Lung (tissue), 11 donors: ENCODE measurements at regions not wholly inside any gene's neighbourhood (a gene's known extent, or its start where the extent isn't known, plus 50 kb on each side); places are given as distances from the start of the nearest gene placed in this dataset.

Experiments
- ATAC-seq: fragments of 200-7000 bp; cut with Tn5 transposase; one replicate; pipeline ENCODE4 v1.9.1; 2020; ENCODE audit warnings: moderate number of reproducible peaks; ENCODE audit not compliant: insufficient read depth, low FRiP score
- DNase-seq, 3 donors: peaks; one replicate each; pipeline ENCODE4 v3.0.0-alpha.2; 2013 to 2017
- H3K27ac ChIP-seq, 2 donors: one replicate each; pipeline ENCODE4 v1.5.1; 2013; ENCODE audit warnings: mild to moderate bottlenecking in 2 of 2, moderate library complexity in 2 of 2, control low read depth in 1 of 2, inconsistent platforms in 1 of 2, low read depth in 1 of 2, low read length in 1 of 2
- H3K27me3 ChIP-seq, 3 donors: one replicate each; pipeline ENCODE4 v1.5.1; 2013; ENCODE audit warnings: low read length in 2 of 3; ENCODE audit not compliant: control insufficient read depth in 3 of 3, insufficient read depth in 3 of 3
- H3K36me3 ChIP-seq, 4 donors: one replicate each; pipeline ENCODE4 v1.5.1; 2013; ENCODE audit warnings: low read length in 4 of 4, mild to moderate bottlenecking in 1 of 4, moderate library complexity in 1 of 4; ENCODE audit not compliant: control insufficient read depth in 4 of 4, insufficient read depth in 4 of 4
- H3K4me1 ChIP-seq, 5 donors: one replicate each; pipeline ENCODE4 v1.5.1; 2013; ENCODE audit warnings: low read length in 5 of 5, mild to moderate bottlenecking in 2 of 5, moderate library complexity in 1 of 5; ENCODE audit not compliant: control insufficient read depth in 5 of 5, insufficient read depth in 5 of 5
- H3K4me3 ChIP-seq: one replicate; pipeline ENCODE4 v1.5.1; 2013; ENCODE audit warnings: mild to moderate bottlenecking, control low read depth, moderate library complexity
- H3K9ac ChIP-seq, 2 donors: one replicate each; pipeline ENCODE4 v1.5.1; 2013; ENCODE audit warnings: low read length in 2 of 2, control low read depth in 1 of 2; ENCODE audit not compliant: insufficient read depth in 1 of 2
- H3K9me3 ChIP-seq, 4 donors: one replicate each; pipeline ENCODE4 v1.5.1; 2013; ENCODE audit warnings: low read length in 3 of 4, mild to moderate bottlenecking in 1 of 4, moderate library complexity in 1 of 4; ENCODE audit not compliant: control insufficient read depth in 4 of 4, insufficient read depth in 3 of 4
- CTCF ChIP-seq: IDR thresholded peaks from 2 replicates; pipeline ENCODE4 v1.5.1; 2012; ENCODE audit warnings: mild to moderate bottlenecking; ENCODE audit errors: control extremely low read depth, extremely low read depth
- whole genome bisulfite sequencing, 2 donors: extraction: QIAGEN DNeasy Blood & Tissue Kit; methylation state at CpG; one replicate each; pipeline ENCODE4 v1.1.7; 2013; 5-methylcytosine and 5-hydroxymethylcytosine counted together
- donor health status: control.
- donor health status: control.
- donor health status: Bipolar disorder and iron deficiency.
- donor health status: healthy.
- donor health status: DM: yes; HTN: yes; CAD: no.

DNA sequence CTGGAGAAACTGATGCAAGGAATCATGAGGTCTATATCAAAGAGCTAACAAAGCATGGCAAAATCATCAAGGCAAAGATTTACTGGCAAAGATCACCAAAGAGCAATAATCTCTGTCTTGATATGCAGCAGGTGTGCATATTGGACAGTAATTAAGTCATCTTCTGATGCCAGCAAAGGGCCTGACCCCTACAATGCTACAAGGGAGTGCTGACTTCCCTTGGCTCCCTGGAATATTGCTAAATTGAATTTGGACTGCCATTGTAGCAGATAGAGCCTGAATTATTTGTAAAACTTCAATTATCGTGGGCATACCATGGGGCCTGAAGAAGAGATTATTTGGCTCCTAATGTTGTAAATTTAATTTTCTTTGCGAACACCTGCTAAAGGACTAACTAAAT lies 307.9 kb upstream of the SYT1 start:
- H3K9ac ChIP-seq, result no peak overlapping the region
- no peak for ATAC-seq
- no peaks in the 10 kb centered on the region for H3K9me3 ChIP-seq
- H3K36me3 ChIP-seq, result no peaks in the 10 kb centered on the region
- H3K27me3 ChIP-seq, result no peaks in the 10 kb centered on the region
- no peak overlapping the region for H3K4me3 ChIP-seq
- no peak for TF ChIP-seq CTCF
- WGBS, 2 donors, result 92 to 93% methylated on average over 2 of the region's 2 CpGs
- no peak for DNase-seq
- no peak overlapping the region for H3K27ac ChIP-seq
- peaks cover 0 to 3% (median 0%) of the 10 kb centered on the region in 5 donors for H3K4me1 ChIP-seq

GRCh38 chr12:78559416-78559815 lies 305.2 kb upstream of the SYT1 start:
- TF ChIP-seq CTCF, result no peak
- Histone ChIP-seq H3K36me3 (no peaks in the 10 kb centered on the region), H3K9me3 (no peaks in the 10 kb centered on the region), H3K27me3 (no peaks in the 10 kb centered on the region), H3K27ac (no peak overlapping the region), H3K4me3 (no peak overlapping the region), H3K4me1 (peaks cover 0 to 3% (median 0%) of the 10 kb centered on the region in 5 donors), H3K9ac (no peak overlapping the region)
- 61 to 70% methylated on average over 2 of the region's 2 CpGs for WGBS, 2 donors
- ATAC-seq, result no peak
- no peak for DNase-seq

GRCh38 chr12:78559886-78560285 lies 304.7 kb upstream of the SYT1 start:
- Histone ChIP-seq H3K27ac (no peak overlapping the region), H3K4me3 (no peak overlapping the region), H3K27me3 (no peaks in the 10 kb centered on the region), H3K36me3 (no peaks in the 10 kb centered on the region), H3K9me3 (no peaks in the 10 kb centered on the region), H3K4me1 (peaks cover 0 to 3% (median 0%) of the 10 kb centered on the region in 5 donors), H3K9ac (no peak overlapping the region)
- no peak for ATAC-seq
- no peak for TF ChIP-seq CTCF
- DNase-seq, result no peak

DNA sequence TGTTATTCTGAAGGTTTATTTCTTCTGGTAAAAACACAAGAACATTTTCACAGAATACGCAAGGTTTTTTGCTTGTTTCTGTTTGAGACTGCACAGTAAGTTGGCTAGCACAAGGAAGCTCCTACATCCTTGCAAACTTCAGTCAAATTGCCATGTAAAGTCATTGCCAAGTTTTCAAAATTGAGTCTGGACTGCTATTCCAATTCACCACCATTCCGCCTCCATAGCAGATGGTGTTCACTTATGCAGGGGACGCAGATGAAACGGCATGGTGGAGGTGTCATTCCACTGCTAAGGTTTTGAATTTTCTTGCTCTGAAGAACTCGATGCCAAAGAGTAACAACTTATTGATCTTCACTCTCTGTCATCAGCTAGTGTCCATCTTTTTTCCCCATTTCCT lies 303.9 kb upstream of the SYT1 start:
- 94 to 95% methylated on average over 5 of the region's 5 CpGs for WGBS, 2 donors
- Histone ChIP-seq H3K27me3 (no peaks in the 10 kb centered on the region), H3K36me3 (no peaks in the 10 kb centered on the region), H3K27ac (no peak overlapping the region), H3K4me1 (peaks cover 0 to 3% (median 0%) of the 10 kb centered on the region in 5 donors), H3K9ac (no peak overlapping the region), H3K9me3 (no peaks in the 10 kb centered on the region), H3K4me3 (no peak overlapping the region)
- ATAC-seq (no peak), DNase-seq (no peak)
- TF ChIP-seq CTCF, result no peak
